Ureter (tissue), 1 donor: ENCODE measurements at regions not wholly inside any gene's neighbourhood (a gene's known extent, or its start where the extent isn't known, plus 50 kb on each side); places are given as distances from the start of the nearest gene placed in this dataset.

ENCODE experiments used
- DNase-seq: peaks from one replicate; pipeline ENCODE4 v3.0.0-alpha.2; 2020; ENCODE audit warnings: low spot score
- donor health status: DM: yes; HTN: yes; CAD: no.

- no peak for DNase-seq
Measured at GRCh38 chr3:59300733-59301132, 250.9 kb upstream of the CFAP20DC start.

GRCh38 chr3:59299561-59299960 lies 249.7 kb upstream of the CFAP20DC start:
- DNase-seq = no peak

GRCh38 chr3:59290358-59290757 lies 240.5 kb upstream of the CFAP20DC start:
- DNase-seq = no peak

GRCh38 chr3:59289831-59290230 lies 240.0 kb upstream of the CFAP20DC start:
- DNase-seq = no peak

- no peak for DNase-seq
Measured at GRCh38 chr3:59288951-59289350, 239.1 kb upstream of the CFAP20DC start.

- no peak for DNase-seq
Measured at GRCh38 chr3:59286791-59287531, 237.1 kb upstream of the CFAP20DC start.

- no peak for DNase-seq
Measured at GRCh38 chr3:59285560-59285959, 235.7 kb upstream of the CFAP20DC start.

- DNase-seq = no peak
Measured at GRCh38 chr3:59284926-59285325, 235.1 kb upstream of the CFAP20DC start.

GRCh38 chr3:59280113-59280512 lies 230.3 kb upstream of the CFAP20DC start:
- DNase-seq = no peak

- DNase-seq = no peak
Measured at GRCh38 chr3:59277816-59278215, 228.0 kb upstream of the CFAP20DC start.

GRCh38 chr3:59277201-59277600 lies 227.4 kb upstream of the CFAP20DC start:
- no peak for DNase-seq

- no peak for DNase-seq
Measured at GRCh38 chr3:59273976-59274375, 224.2 kb upstream of the CFAP20DC start.

- DNase-seq = no peak
Measured at GRCh38 chr3:59271971-59272370, 222.1 kb upstream of the CFAP20DC start.

- DNase-seq = no peak
Measured at GRCh38 chr3:59270921-59271320, 221.1 kb upstream of the CFAP20DC start.

- no peak for DNase-seq
Measured at GRCh38 chr3:59270209-59270608, 220.4 kb upstream of the CFAP20DC start.

GRCh38 chr3:59268170-59268569 lies 218.3 kb upstream of the CFAP20DC start:
- DNase-seq = no peak

- DNase-seq = no peak
Measured at GRCh38 chr3:59267021-59267420, 217.2 kb upstream of the CFAP20DC start.

GRCh38 chr3:59266551-59266950 lies 216.7 kb upstream of the CFAP20DC start:
- DNase-seq = no peak

- DNase-seq = no peak
Measured at GRCh38 chr3:59265566-59265965, 215.7 kb upstream of the CFAP20DC start.

- no peak for DNase-seq
Measured at GRCh38 chr3:59264366-59264765, 214.5 kb upstream of the CFAP20DC start.

- DNase-seq = no peak
Measured at GRCh38 chr3:59263152-59263551, 213.3 kb upstream of the CFAP20DC start.

GRCh38 chr3:59262076-59262498 lies 212.3 kb upstream of the CFAP20DC start:
- no peak for DNase-seq

- no peak for DNase-seq
Measured at GRCh38 chr3:59261009-59261408, 211.2 kb upstream of the CFAP20DC start.
